ENCODE measurements at regions not wholly inside any gene's neighbourhood (a gene's known extent, or its start where the extent isn't known, plus 50 kb on each side); places are given as distances from the start of the nearest gene placed in this dataset.

DNA sequence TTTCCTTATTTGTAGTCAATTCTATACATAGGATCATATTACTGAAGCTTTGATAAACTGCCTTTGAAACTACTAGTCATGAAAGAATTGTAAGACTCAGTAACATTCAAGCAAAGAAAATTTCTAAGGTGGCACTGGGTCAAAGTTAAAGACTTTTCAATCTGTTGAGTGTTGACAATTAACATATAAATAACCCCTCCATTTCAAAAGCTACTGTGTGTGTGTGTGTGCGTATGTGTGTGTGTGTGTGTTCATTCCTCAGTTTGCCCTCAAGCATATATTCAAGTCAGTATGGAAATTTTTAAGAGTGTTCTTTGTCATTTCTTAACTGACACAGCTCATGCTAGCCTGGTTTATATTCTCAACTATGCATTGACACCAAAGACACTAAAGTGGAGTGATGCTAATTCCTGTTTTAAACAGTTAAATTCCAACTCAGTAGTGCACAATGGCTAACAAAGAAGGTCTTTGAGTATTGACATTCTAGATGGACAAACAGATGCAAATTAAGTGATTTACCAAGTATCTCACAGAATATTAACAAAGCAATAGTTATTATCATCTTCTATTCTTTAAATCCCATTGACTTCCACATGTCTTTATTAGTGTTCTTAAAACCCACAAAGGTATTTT, 314.8 kb upstream of the GRM3 start:
- Histone ChIP-seq H3F3A (ENCODE audit: low read depth) (no peaks in the 10 kb centered on the region), H2AFZ (ENCODE audit: low read length) (no peak overlapping the region), H3K36me3 (ENCODE audit: insufficient read depth, low read length) (no peaks in the 10 kb centered on the region), H3K9me2 (replicated peaks; ENCODE audit: low read depth, low read length) (no peaks in the 10 kb centered on the region), H3K27me3 (ENCODE audit: insufficient read depth, low read length, poor library complexity, severe bottlenecking) (no peaks in the 10 kb centered on the region), H3K9ac (ENCODE audit: low read depth, low read length, poor library complexity, severe bottlenecking) (no peak overlapping the region), H3K4me2 (ENCODE audit: low read depth, low read length, poor library complexity, severe bottlenecking) (no peak overlapping the region), H3K4me1 (ENCODE audit: insufficient read depth, low read length, poor library complexity, severe bottlenecking) (no peaks in the 10 kb centered on the region), H3K79me2 (ENCODE audit: insufficient read depth, low read length) (no peaks in the 10 kb centered on the region), H3K4me3 (ENCODE audit: low read length, poor library complexity, severe bottlenecking) (no peak overlapping the region), H4K20me1 (ENCODE audit: insufficient read depth, low read length, poor library complexity, severe bottlenecking) (no peaks in the 10 kb centered on the region), H3K9me3 (ENCODE audit: insufficient read depth, low read depth, low read length) (0 out of 2 replicates have a peak, but pooled peaks cover 2% of the 10 kb centered on the region)
- no peak for TF ChIP-seq EZH2phosphoT487 (IDR thresholded peaks at IDR 0.05; ENCODE audit: borderline replicate concordance)
- TF ChIP-seq, protein P1, sequence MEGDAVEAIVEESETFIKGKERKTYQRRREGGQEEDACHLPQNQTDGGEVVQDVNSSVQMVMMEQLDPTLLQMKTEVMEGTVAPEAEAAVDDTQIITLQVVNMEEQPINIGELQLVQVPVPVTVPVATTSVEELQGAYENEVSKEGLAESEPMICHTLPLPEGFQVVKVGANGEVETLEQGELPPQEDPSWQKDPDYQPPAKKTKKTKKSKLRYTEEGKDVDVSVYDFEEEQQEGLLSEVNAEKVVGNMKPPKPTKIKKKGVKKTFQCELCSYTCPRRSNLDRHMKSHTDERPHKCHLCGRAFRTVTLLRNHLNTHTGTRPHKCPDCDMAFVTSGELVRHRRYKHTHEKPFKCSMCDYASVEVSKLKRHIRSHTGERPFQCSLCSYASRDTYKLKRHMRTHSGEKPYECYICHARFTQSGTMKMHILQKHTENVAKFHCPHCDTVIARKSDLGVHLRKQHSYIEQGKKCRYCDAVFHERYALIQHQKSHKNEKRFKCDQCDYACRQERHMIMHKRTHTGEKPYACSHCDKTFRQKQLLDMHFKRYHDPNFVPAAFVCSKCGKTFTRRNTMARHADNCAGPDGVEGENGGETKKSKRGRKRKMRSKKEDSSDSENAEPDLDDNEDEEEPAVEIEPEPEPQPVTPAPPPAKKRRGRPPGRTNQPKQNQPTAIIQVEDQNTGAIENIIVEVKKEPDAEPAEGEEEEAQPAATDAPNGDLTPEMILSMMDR (conservative IDR thresholded peaks at IDR 0.05; ENCODE audit: low read length): no peak

- Histone ChIP-seq H4K20me1 (ENCODE audit: insufficient read depth, low read length, poor library complexity, severe bottlenecking) (no peaks in the 10 kb centered on the region), H3K27me3 (ENCODE audit: insufficient read depth, low read length, poor library complexity, severe bottlenecking) (no peaks in the 10 kb centered on the region), H3K4me2 (ENCODE audit: low read depth, low read length, poor library complexity, severe bottlenecking) (no peak overlapping the region), H3F3A (ENCODE audit: low read depth) (no peaks in the 10 kb centered on the region), H3K9me2 (replicated peaks; ENCODE audit: low read depth, low read length) (no peaks in the 10 kb centered on the region), H3K36me3 (ENCODE audit: insufficient read depth, low read length) (no peaks in the 10 kb centered on the region), H3K9me3 (ENCODE audit: insufficient read depth, low read depth, low read length) (0 out of 2 replicates have a peak, but pooled peaks cover 2% of the 10 kb centered on the region), H3K9ac (ENCODE audit: low read depth, low read length, poor library complexity, severe bottlenecking) (no peak overlapping the region), H3K4me3 (ENCODE audit: low read length, poor library complexity, severe bottlenecking) (no peak overlapping the region), H3K4me1 (ENCODE audit: insufficient read depth, low read length, poor library complexity, severe bottlenecking) (no peaks in the 10 kb centered on the region), H2AFZ (ENCODE audit: low read length) (no peak overlapping the region), H3K79me2 (ENCODE audit: insufficient read depth, low read length) (no peaks in the 10 kb centered on the region)
- TF ChIP-seq EZH2phosphoT487 (IDR thresholded peaks at IDR 0.05; ENCODE audit: borderline replicate concordance): no peak
- TF ChIP-seq, protein P1 (conservative IDR thresholded peaks at IDR 0.05; ENCODE audit: low read length): no peak
Observed at GRCh38 chr7:86326847-86327246, 316.9 kb upstream of the GRM3 start.

DNA sequence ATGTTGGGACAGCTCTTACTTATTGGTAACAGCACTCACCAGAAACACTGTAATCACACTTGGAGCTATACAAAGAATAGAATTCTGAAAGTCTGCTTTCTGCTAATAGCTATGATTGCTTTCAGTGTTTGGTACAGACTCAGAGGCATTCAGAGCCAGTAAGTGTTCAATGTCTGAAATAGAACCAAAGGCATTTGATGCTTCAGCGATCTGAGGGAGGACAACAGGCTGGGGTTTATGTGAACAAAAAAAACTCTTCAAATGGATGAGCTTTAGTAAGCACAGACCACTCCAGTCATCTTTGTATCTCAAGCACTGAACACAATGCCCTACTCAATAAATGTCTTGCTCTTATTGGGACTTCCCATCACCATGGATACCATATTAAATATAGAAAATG, 322.8 kb upstream of the GRM3 start:
- Histone ChIP-seq H3K9ac (ENCODE audit: low read depth, low read length, poor library complexity, severe bottlenecking) (no peak overlapping the region), H3K27me3 (ENCODE audit: insufficient read depth, low read length, poor library complexity, severe bottlenecking) (no peaks in the 10 kb centered on the region), H3K9me3 (ENCODE audit: insufficient read depth, low read depth, low read length) (0 out of 2 replicates have a peak, but pooled peaks cover 2% of the 10 kb centered on the region), H3K79me2 (ENCODE audit: insufficient read depth, low read length) (no peaks in the 10 kb centered on the region), H3F3A (ENCODE audit: low read depth) (no peaks in the 10 kb centered on the region), H3K4me2 (ENCODE audit: low read depth, low read length, poor library complexity, severe bottlenecking) (no peak overlapping the region), H3K4me1 (ENCODE audit: insufficient read depth, low read length, poor library complexity, severe bottlenecking) (no peaks in the 10 kb centered on the region), H2AFZ (ENCODE audit: low read length) (no peak overlapping the region), H3K36me3 (ENCODE audit: insufficient read depth, low read length) (no peaks in the 10 kb centered on the region), H4K20me1 (ENCODE audit: insufficient read depth, low read length, poor library complexity, severe bottlenecking) (no peaks in the 10 kb centered on the region), H3K9me2 (replicated peaks; ENCODE audit: low read depth, low read length) (no peaks in the 10 kb centered on the region), H3K4me3 (ENCODE audit: low read length, poor library complexity, severe bottlenecking) (no peak overlapping the region)
- TF ChIP-seq, protein P1 (conservative IDR thresholded peaks at IDR 0.05; ENCODE audit: low read length): no peak
- TF ChIP-seq EZH2phosphoT487 (IDR thresholded peaks at IDR 0.05; ENCODE audit: borderline replicate concordance): no peak

All from Loucy (cell line).